Activated CD8-positive, alpha-beta memory T cell treated with anti-CD3 and anti-CD28 coated beads, Interleukin-2, amount 50 U/mL, for 24 hours (primary cell): ENCODE measurements at regions not wholly inside any gene's neighbourhood (a gene's known extent, or its start where the extent isn't known, plus 50 kb on each side); places are given as distances from the start of the nearest gene placed in this dataset.
"Not testable (repeated sequence)": the region's sequence is repeated elsewhere in the genome, so short reads cannot be mapped to it uniquely, and the experiment has no call there.

Experiments
- DNase-seq: peaks from one replicate; pipeline ENCODE4 v3.0.0-alpha.2; 2020; ENCODE audit errors: extremely low read depth

DNA sequence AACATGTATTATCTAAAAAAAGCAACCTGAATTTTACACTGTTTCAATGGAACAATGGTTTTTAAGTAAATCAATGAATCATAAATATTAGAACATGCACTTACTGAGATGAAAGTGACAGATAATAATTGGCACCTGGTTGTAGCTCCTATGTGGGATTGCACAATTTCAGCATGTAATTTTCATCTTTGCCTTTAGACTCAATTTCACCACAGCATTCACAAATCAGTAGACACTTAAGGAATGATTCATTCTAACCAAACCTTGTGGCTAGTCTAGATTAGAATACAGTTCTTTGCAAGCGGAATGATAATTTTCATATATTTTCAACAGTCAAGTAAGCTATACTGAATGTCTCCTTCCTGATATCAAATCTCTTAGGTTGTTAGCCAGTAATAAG is 853.4 kb downstream of the KCNT2 start:
- no peak for DNase-seq

DNA sequence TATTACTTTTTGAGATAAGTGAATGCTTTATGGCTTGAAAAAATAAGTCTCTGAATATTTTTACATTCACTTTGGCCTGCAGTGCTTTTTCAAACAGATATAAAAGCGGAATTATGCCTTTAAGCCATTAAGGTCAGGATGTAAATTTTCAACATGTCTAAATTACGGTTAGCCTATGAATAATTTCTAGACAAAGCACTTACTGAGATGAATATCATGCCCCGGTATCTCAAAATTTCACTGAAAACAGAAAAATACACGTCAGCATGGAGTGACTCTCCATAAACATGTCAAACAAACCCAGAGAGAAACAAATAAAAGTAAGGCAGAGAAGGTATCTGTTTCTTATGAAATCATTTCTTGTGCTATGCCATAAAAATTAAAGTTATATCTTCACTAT is 853.9 kb downstream of the KCNT2 start:
- DNase-seq, result no peak

DNA sequence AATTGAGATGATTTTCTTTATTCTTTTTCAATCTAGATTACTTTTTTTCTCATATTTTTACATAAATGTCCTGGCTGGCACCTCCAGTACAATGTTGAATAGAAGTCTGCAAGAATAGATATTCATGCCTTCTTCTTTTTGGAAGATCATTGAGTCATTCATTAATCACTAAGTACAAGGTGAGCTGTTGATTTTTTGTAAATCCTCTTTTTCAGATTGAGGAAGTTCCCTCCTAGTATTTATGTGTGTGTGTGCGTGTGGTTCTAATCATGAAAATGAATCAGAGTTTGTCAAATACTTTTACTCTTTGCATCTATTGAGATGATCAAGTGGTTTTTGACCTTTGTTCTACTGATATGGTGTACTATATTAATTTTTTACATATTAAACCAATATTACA is 859.3 kb downstream of the KCNT2 start:
- no peak for DNase-seq

DNA sequence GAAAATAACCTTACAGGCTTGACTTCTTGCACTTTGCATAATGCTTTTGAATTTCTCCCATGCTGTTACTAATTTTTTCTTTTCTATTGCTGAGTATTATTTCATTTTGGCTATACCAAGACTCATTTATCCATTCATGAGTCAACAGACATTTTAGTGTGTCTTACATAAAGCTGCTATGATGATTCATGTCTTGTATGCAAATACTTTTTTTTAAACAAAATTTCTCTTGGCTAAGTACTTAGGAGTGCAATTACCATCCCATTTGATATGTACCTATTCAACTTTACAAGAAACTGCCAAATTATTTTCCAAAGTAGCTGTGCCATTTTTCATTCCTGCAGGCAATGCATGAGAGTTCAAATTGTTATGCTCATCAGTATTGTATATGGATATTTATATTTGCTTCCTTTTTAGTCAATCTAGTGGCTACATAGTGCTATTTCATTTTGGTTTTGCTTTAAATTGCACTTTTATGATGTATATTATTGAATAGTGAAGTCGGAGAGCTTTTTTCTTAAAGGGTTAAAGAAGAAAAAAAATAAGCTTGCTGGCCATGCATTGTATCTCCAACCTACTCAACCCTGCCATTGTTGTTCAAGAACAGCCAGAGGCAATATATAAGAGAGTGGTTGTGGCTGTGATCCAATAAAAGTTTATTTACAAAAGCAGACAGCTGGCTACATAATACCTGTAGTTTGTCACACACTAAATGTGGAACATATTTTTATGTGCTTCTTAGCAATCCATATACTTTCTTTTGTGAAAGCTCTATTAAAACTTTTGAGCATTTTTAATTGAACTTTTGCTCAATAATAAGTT is 862.8 kb downstream of the KCNT2 start:
- no peak for DNase-seq

DNA sequence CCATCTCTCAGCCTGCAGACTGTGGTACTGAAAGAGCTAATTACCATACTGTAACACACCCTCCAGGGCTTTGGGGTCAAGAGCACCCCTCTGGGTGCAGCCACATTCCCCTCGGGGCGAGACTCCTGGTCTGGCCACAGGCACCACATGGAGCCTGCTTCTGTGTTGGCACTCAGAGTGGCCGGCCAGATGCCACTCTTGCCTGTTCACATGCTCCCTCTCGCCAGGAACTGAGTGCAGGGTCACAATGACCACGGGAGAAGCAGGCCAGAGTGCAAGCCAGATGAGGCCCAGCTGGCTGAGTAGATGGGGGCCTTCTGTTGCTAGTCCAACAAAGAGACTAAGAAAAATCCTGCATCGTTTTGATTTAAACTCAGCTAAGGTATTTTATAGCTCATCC is 864.0 kb downstream of the KCNT2 start:
- DNase-seq, result no peak

DNA sequence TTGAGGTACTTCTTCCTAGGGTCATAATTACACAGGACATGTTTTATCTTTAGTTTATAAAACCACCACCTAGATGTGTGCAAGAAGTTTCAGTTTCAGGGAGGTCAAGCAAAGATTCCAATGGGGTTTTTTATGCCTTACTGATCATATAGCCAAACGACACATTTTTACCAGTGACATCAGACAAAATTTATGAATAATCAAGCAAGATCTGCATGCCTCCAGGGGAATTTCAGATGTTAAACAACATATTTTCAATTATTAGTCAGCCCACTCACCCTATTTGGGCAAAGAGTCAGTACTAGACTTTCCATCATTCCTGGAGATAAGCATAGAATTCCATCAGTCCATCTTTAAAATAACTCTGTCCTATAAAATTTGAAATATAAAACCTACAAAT is 867.4 kb downstream of the KCNT2 start:
- DNase-seq, result no peak

DNA sequence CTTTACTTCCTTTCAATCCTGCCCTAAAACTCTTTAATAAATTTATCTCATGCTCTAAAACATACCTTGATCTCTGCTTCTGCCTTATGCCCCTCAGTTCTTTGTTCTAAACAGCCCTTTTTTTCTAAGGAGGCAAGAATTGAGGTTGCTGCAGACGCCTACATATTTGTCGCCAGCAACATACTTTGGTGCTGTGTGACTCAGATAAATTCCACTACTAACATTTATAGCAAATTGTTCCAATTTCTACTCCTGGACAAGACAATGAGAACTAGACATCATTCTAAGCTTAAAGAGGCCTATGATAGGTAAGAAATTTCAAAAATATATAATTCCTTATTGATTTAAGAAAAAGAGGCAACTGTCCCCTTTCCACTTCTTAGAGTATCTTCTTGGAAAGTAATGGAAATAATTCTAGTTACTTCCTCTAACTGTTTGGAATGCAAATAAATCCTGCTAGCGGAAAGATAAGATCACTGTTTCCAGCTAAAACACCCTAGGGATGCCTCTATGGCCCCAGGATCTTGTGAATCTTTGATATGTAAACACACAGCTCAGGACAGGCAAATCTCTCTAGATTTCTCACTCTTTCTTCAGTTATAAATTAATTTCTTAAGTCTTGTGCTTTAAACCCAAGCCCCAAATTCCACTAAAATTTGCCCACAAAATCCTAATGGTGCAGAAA is 869.1 kb downstream of the KCNT2 start:
- no peak for DNase-seq

DNA sequence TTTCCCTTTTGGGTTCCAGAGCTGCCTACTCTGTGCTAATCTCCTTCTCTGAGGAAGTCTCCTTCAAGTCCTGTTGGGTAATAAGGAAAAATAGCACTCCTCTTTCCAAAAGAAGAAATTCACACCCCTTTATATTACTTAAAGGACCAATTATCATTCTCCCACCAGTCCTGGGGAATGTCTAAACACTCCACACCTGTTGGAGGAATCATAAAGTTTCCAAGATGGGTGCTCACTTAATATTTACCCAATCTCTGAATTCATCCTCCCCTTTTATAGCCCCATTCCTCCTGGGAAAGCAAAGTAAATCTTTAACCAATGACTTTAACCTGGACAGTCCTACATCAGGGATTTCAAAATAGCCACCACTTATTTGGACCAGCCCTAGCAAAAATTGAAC is 873.1 kb downstream of the KCNT2 start:
- no peak for DNase-seq

DNA sequence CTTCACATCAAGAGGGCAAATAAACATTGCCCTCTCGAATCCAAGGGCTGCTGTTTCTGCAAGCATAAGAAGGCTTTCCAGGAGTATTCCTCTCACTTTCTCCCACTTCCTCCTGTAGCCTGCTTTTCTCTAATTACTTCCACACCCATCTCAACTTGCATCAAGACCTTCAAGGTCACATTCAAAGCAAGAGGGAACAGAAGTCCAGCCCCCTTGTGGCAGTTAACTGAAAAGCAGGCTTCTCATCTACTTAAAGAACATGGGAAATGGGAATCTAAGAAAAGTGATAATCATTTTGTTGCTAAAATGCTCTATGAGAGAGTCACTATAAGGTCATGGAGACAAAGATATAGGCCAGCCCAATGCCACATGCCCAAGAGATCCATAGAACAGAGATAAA is 874.4 kb downstream of the KCNT2 start:
- DNase-seq, result no peak

DNA sequence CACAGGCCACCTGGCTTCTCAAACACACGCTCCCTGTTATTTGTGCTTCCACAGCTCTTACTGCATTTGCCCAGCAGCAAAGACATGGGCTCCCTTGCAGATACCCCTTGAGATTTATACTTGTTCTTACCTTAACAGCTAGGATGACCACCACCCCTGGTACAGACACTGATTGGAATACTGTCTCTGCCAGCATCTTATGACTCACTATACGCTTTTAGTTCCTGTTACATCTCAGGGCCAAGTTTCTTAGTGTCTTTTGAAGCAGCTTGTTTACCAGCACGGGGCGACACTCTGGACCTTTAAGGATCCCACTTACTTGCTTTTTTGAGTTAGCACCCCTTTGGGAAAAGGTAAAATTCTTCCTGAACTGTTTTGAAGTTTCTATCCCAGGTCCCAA is 874.8 kb downstream of the KCNT2 start:
- DNase-seq, result no peak

DNA sequence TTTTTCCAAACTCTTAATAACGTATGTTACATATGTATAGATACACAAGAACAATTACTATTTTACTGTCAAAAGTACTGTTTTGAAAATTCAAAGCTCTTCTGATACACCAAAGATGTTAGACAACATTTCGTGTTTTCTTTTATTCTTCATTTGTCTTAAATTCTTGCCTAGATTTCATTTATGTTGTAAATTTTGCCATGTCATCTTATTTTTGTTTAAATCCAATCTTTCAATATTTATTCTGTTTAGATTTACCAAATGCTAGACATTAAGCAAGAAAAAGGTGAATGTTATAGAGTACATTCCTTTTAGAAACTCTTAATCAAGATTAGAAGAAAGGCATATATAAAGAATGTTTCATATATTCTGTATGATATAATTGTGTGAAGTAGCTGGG is 876.9 kb downstream of the KCNT2 start:
- DNase-seq, result no peak

DNA sequence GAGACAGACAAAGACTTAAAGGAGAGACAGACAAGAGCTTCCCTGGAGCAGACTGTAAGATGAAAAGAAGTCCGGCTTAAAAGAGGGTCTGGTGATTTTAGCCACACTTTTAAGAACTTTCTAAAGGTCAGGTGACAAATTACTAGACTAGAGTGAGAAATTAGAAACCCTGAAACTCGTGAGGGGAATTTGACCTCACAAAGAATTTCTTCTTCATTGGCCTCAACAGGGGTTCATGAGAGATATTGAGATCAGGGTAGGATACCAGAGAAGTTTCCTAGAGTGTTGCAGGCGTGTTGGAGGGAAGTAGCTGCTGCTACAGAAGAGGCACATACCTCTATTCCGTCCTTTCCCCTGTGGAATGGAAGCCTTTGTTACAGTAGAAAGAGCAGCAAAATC is 884.4 kb downstream of the KCNT2 start:
- no peak for DNase-seq

DNA sequence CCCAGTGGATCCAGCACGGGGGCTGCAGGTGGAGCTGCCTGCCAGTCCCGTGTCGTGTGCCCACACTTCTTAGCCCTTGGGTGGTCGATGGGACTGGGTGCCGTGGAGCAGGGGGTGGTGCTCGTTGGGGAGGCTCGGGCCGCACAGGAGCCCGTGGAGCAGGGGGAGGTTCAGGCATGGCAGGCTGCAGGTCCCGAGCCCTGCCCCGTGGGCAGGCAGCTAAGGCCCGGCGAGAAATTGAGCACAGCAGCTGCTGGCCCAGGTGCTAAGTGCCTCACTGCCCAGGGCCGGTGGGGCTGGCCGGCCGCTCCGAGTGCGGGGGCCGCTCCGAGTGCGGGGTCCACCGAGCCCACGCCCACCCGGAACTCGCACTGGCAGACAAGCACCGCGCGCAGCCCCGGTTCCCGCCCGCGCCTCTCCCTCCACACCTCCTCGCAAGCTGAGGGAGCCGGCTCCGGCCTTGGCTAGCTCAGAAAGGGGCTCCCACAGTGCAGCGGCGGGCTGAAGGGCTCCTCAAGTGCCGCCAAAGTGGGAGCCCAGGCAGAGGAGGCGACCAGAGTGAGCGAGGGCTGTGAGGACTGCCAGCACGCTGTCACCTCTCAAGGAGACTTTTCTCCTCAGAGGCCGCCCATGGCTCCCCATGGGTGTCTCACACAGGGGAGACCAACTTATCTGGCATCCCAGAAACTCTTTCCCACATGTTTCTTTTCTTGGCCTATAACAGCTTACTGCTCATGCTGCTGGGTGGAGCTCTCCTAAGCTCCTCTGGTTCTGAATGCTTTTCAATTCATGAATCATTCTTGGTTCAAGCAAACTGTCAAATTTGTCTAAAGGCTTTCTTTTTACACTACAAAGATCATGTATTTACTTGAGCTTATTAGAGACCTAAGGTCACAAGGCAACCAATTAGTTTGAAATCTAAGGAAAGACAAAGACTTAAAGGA is 885.1 kb downstream of the KCNT2 start:
- DNase-seq, result not testable (repeated sequence)

DNA sequence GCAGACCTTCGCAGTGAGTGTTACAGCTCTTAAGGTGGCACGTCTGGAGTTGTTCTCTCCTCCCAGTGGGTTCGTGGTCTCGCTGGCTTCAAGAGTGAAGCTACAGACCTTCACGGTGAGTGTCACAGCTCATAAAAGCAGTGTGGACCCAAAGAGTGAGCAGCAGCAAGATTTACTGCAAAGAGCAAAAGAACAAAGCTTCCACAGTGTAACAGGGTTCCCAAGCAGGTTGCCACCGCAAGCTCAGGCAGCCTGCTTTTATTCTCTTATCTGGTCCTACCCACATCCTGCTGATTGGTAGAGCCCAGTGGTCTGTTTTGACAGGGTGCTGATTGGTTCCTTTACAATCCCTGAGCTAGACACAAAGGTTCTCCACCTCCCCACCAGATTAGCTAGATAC is 886.1 kb downstream of the KCNT2 start:
- not testable (repeated sequence) for DNase-seq

DNA sequence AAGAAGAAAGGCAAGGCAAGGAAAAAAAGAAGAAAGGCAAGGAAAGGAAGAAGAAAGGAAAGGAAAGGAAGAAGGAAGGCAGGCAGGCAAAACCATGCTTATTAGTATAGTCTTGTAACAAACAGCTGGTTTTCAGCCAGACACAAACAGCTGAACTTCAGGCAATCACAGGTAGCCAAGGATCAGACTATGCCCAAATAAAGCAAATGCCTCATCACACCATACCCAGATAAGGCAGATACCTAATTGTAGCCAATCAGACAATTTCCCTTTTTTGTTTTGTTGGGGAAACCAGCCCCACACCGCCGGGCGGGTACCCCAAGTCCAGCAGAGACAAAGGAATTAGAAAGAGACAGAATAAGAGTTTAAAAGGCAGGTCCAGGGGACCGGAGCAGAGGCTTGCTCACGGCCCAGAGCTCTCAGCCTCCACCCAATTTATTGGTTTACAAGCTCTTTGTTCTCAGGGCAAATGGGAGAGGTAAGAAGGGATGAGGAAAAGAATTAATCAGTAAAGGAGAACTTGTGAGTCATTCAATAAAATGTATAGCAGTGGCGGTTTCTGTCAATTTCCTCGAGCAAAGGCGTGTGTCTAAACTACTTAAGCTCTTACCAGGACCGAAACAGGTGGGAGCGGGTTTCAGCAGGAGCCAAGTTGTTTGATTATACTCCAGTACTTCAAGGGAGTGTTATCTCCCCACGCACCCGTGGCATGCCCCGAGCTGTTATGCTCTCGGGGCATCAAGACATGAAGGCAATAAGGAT is 886.8 kb downstream of the KCNT2 start:
- no peak for DNase-seq

DNA sequence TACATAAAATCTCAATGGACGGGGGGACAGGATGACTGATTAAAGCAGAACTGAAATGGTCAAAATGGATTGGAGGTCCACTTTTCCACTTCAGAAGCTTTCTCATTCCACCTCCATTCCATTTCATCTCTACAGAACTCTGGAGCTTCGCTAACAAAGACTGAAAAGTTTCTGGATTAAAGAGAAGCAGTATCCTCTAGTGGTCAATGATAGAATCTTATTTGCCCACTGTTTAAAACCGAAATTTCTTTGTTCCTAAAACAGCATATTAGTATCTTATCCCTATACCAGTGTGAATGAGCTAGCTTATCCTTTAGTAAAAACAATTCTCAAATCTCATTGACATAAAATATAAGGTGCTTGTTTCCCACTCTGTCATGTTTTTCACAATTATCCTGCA is 890.6 kb downstream of the KCNT2 start:
- DNase-seq, result no peak

DNA sequence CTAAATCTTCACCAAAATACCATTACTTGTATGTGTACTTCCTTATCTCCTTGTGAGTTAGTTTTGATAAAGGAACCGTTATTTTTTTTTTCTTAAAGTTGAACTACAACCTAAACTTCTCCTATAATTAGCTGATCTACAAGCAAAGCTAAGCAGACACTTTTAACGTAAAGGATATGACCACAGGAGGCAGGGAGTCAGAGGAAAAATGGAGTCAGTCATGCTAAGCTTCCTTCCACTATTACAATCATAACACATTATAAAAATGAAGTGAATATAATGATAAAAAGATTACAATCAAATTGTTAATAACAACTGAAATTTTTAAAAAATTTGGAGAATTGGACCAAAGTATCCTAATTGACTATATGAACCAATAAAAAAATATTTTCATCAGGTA is 892.6 kb downstream of the KCNT2 start:
- no peak for DNase-seq

DNA sequence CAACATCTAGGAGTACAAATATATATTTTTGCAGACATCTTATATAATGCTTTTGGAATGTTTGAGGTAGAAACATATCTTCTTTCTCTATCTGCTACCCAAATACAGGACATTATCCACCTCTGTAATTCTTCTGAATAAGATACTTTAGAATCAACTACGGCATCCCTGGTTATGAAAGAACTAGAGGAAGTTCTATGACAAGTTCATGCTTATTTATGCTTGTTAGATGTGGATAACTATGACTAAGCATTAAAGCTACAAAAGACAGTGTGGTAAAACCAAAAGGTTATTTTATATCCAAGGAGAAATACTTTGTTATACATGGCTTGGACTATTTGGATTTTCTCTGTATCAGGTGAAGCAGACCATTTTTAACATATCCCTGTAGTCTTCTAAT is 894.0 kb downstream of the KCNT2 start:
- DNase-seq, result no peak

DNA sequence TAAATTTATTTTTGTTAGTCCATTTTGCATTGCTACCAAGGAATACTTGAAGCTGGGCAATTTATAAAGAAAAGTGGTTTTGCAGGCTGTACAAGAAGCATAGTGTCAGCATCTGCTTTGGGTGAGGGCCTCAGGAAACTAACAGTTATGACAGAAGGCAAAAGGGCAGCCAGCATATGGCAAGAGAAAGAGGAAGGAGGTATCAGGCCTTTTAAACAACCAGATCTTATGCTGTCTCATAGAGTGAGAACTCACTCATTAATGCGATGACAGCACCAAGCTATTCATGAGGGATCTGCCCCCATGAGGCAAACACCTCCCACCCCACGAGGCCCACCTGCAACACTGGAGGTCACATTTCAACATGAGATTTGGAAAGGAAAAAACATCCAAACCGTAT is 898.4 kb downstream of the KCNT2 start:
- no peak for DNase-seq

DNA sequence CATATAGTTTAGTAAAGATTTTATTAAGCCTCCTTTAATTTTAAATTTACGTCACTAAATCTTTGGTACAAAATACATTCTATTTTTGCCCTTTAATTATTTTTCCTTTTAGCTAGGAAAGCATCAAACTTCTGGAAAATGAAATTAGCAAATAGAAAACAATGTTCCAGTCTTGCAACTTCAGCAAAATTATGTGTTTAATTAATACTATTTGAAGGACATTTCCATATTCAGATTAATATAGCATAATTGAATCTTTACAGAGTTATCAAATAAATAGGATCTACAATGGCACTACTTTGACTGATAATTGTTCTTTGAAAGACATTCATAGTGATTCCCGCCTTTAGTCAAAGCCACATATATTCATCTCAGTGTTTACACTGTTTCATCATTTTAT is 904.2 kb downstream of the KCNT2 start:
- no peak for DNase-seq

DNA sequence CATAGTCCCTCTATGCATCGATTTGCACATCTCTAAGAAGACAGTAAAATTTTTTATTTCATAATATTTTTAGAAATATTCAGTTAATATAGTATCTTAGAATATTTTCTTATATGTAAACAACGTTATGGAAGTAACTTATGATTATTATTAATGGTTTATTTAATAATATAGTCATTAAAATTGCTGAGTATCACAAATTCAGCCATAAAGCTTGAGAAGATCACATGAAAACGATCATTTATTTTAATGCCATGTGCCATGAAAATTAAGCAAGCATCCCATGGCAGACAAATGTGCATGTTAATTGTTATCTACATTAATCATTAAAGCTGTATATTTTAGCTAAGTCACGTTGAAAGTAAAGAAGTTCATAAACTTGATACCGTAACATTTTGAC is 907.1 kb downstream of the KCNT2 start:
- DNase-seq, result no peak

DNA sequence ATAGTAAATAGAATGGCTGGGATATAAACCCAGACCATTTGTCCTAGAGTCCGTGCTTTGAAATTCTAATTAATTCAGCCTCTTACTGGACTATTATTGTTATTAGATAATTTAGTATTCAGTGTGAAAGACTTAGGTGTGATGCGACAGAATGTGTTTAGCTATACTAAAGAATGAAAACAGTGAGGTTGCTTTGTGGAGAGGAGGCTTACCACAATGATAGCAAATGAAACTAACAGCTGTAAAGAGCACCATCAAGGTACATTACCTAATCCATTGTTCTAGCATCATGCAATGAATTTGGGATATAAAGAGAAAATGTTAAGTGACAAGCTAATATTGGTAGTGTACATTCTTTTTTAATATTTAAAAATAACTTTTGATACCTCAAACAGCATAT is 911.1 kb downstream of the KCNT2 start:
- DNase-seq, result no peak
